ENCODE measurements at regions not wholly inside any gene's neighbourhood (a gene's known extent, or its start where the extent isn't known, plus 50 kb on each side); places are given as distances from the start of the nearest gene placed in this dataset.
"Not testable (repeated sequence)": the region's sequence is repeated elsewhere in the genome, so short reads cannot be mapped to it uniquely, and the experiment has no call there.

DNA sequence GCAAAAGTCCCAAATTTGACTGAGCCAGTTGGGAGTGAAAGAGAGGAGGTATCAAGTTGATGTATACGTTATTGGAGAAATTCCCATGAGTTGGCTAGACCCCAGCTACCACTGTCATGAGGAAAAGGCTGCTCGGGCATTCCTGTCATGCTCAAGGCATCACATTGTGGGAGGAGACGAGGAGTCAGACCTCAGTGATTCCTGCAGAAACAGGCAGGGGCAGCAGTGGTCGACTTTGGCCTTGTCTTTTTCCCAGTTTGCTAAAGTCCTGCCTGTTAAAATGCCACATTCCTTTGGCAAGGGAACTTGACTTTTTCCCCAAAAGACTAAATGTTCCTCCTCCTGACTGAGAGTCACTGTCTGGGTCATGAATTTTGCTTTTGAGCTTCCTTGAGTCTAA is 295.5 kb upstream of the HS3ST5 start:
- FAIRE-seq, result no peak
- no peak for DNase-seq (ENCODE audit: insufficient read length, low spot score)
- TF ChIP-seq, protein P1, sequence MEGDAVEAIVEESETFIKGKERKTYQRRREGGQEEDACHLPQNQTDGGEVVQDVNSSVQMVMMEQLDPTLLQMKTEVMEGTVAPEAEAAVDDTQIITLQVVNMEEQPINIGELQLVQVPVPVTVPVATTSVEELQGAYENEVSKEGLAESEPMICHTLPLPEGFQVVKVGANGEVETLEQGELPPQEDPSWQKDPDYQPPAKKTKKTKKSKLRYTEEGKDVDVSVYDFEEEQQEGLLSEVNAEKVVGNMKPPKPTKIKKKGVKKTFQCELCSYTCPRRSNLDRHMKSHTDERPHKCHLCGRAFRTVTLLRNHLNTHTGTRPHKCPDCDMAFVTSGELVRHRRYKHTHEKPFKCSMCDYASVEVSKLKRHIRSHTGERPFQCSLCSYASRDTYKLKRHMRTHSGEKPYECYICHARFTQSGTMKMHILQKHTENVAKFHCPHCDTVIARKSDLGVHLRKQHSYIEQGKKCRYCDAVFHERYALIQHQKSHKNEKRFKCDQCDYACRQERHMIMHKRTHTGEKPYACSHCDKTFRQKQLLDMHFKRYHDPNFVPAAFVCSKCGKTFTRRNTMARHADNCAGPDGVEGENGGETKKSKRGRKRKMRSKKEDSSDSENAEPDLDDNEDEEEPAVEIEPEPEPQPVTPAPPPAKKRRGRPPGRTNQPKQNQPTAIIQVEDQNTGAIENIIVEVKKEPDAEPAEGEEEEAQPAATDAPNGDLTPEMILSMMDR (IDR thresholded peaks at IDR 0.05; ENCODE audit: insufficient read depth, missing control alignments), result no peak

DNA sequence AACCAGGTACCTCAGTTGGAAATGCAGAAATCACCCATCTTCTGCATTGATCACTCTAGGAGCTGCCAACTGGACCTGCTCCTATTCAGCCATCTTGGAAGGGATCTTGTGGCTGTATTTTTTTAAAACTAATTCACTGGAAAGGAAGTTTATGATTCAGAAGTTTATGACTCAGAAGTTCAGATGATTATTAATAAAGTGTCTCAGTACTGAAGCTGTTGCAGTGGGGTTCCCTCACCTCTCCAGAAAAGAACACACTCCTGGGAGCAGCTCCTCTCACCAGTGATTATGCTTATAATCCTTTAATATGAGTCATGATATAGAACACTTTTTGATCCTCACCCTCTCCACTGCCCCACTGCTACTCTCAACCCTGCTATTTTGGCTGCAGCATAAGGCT is 291.2 kb upstream of the HS3ST5 start:
- TF ChIP-seq, protein P1 (IDR thresholded peaks at IDR 0.05; ENCODE audit: insufficient read depth, missing control alignments), result no peak
- DNase-seq (ENCODE audit: insufficient read length, low spot score) (no peak), FAIRE-seq (no peak)

DNA sequence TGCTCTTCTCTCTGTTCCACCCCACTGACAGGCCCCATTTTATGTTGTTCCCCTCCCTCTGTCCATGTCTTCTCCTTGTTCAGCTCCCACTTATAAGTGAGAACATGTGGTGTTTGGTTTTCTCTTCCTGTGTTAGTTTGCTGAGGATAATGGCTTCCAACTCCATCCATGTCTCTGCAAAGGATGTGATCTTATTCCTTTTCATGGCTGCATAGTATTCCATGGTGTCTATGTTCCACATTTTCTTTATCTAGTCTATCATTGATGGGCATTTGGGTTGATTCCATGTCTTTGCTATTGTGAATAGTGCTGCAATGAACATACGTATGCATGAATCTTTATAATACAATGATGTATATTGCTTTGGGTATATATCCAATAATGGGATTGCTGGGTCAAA is 283.4 kb upstream of the HS3ST5 start:
- not testable (repeated sequence) for FAIRE-seq; DNase-seq (ENCODE audit: insufficient read length, low spot score)

DNA sequence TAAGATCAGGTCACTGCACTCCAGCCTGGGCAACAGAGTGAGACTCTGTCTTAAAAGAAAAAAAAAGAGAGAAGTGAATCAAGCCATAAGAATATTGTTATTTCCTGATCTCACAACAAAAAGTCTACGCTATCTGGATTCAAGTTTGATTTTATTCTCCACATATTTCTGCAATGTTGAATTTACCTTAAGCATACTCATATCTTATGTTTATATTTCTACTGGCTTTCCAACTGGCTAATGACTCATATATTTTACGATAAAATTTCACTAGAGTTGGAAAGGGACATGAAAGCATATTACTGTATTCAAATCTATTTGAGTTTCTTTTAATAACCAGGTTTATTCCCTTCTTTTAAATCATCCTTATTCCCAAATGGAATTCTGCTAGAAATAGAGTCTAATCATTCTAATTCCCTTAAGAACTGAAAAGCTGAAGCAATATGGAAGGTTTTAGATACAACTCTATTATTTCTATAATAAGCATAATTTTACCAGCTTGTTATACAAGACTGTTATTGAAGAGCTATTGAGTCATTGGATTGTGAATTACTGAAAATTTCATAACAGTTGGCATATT is 276.9 kb upstream of the HS3ST5 start:
- DNase-seq (ENCODE audit: insufficient read length, low spot score) (no peak), FAIRE-seq (no peak)
- TF ChIP-seq, protein P1 (IDR thresholded peaks at IDR 0.05; ENCODE audit: insufficient read depth, missing control alignments), result no peak

DNA sequence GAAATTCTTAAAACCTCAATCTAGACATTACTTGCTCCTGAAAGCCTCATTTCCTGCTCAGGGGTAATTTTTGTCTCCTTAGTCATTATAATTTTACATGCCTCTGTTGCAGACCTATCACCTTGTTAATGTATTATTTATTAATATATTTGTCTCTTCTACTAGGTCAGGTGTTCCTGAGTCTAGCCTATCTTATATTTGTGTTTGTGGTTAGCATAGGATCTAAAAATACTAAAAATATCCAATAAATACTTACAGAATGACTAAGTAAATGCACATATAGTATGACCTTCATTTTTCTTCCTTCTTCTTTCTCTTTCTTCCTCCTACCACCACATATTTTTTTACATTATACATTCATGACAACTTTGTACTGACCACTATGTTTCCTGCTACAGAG is 268.9 kb upstream of the HS3ST5 start:
- TF ChIP-seq, protein P1 (IDR thresholded peaks at IDR 0.05; ENCODE audit: insufficient read depth, missing control alignments), result no peak
- FAIRE-seq (no peak), DNase-seq (ENCODE audit: insufficient read length, low spot score) (no peak)

DNA sequence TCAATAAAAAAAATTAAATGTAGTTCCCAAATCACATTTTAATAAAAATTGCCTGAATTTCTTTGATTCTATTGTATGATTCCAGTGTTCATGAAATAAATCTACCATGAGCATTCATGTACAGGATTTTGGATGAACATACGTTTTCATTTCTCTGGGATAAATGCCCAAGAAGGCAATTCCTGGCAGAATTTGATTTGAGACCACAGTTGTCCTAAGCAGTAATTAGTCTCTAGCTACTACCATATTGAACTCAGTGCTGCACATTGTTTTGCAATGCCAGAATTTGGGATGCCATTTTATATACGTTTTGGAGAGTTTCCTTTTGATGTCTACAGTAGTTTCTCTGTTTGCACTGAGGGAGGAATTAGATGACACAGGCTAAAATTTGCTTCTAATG is 265.3 kb upstream of the HS3ST5 start:
- TF ChIP-seq, protein P1 (IDR thresholded peaks at IDR 0.05; ENCODE audit: insufficient read depth, missing control alignments), result no peak
- FAIRE-seq (no peak), DNase-seq (ENCODE audit: insufficient read length, low spot score) (no peak)

DNA sequence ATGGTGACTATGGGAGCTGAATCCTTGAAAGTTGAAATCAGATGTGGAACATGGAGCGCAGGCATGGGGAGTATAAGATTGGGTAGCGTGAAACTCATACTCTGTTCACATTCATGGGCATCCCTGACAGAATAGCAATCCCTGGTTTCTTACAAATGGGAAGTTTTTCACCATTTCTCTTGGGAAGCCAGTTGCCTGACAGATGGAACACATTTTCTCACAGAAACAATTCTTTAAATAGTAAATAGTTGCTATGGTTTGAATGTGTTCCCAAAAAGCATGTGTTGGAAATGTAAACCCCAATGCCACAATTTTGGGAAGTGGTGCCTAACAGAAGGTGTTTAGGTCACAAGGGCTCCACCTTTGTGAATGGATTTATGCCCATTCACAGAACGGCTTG is 262.8 kb upstream of the HS3ST5 start:
- FAIRE-seq, result no peak
- DNase-seq (ENCODE audit: insufficient read length, low spot score), result no peak
- TF ChIP-seq, protein P1 (IDR thresholded peaks at IDR 0.05; ENCODE audit: insufficient read depth, missing control alignments), result no peak

DNA sequence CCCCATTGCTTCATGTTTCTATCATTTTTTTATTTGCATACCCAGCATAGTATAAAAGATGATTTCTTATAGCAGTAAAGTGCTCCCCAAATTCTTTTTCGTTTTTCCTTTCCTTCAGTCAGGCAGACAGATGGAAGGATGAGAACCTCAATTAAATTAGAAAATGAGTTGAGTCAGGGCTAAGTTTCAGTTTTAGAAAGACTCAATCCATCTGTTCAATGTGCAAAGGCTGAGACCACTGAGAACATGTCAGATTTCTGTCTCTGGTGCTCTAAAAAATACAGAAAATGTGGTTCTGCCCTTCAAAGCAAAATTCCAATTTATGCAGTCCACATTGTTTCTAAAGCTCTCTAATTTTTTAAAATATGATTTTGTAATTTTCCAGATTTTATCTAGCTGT is 257.6 kb upstream of the HS3ST5 start:
- TF ChIP-seq, protein P1 (IDR thresholded peaks at IDR 0.05; ENCODE audit: insufficient read depth, missing control alignments), result no peak
- FAIRE-seq (no peak), DNase-seq (ENCODE audit: insufficient read length, low spot score) (no peak)
